Heart left ventricle (tissue), 16 donors: ENCODE measurements at regions not wholly inside any gene's neighbourhood (a gene's known extent, or its start where the extent isn't known, plus 50 kb on each side); places are given as distances from the start of the nearest gene placed in this dataset.

ENCODE experiments used
- ATAC-seq, 4 donors: fragments of 200-7000 bp; cut with Tn5 transposase; one replicate each; pipeline ENCODE4 v1.9.1; 2020 to 2022; ENCODE audit warnings: moderate library complexity in 4 of 4, mild to moderate bottlenecking in 3 of 4, moderate number of reproducible peaks in 1 of 4
- DNase-seq, 5 donors: peaks; one replicate each; pipeline ENCODE4 v3.0.0-alpha.2; 2020
- H3K27ac ChIP-seq, 12 donors: fragments of 200-600 bp; sonication (generic) in 4 of 12; one replicate each; pipeline versions ENCODE4 v1.5.0 to v1.8.0; 2016 to 2022; ENCODE audit warnings: mild to moderate bottlenecking in 2 of 12
- H3K27me3 ChIP-seq, 9 donors: fragments of 200-600 bp; sonication (generic) in 2 of 9; one replicate each; pipeline versions ENCODE4 v1.5.1 to v1.8.0; 2016 to 2022; ENCODE audit warnings: mild to moderate bottlenecking in 3 of 9
- H3K36me3 ChIP-seq, 9 donors: fragments of 200-600 bp; sonication (generic) in 2 of 9; one replicate each; pipeline versions ENCODE4 v1.5.0 to v1.8.0; 2018 to 2022; ENCODE audit warnings: mild to moderate bottlenecking in 2 of 9
- H3K4me1 ChIP-seq, 12 donors: fragments of 200-600 bp; sonication (generic) in 4 of 12; one replicate each; pipeline versions ENCODE4 v1.5.0 to v1.8.0; 2016 to 2022; ENCODE audit warnings: mild to moderate bottlenecking in 3 of 12
- H3K4me3 ChIP-seq, 12 donors: fragments of 200-600 bp; sonication (generic) in 4 of 12; one replicate each; pipeline versions ENCODE4 v1.5.0 to v1.8.0; 2017 to 2022; ENCODE audit warnings: mild to moderate bottlenecking in 9 of 12, moderate library complexity in 4 of 12
- H3K9me3 ChIP-seq, 12 donors: fragments of 200-600 bp; sonication (generic) in 4 of 12; one replicate each; pipeline versions ENCODE4 v1.5.0 to v1.8.0; 2016 to 2022; ENCODE audit warnings: mild to moderate bottlenecking in 1 of 12
- POLR2A ChIP-seq, 2 donors: fragments of 450-650 bp; IDR thresholded peaks; one replicate each; pipeline ENCODE4 v1.6.1; 2017; ENCODE audit warnings: antibody characterized with exemption in 2 of 2, mild to moderate bottlenecking in 2 of 2, moderate library complexity in 2 of 2
- WGBS, 4 donors: extraction: QIAGEN DNeasy Blood & Tissue Kit in 2 of 4; methylation state at CpG; one replicate each; pipeline versions ENCODE4 v1.1.5 to v1.1.7; 2013 to 2018; 5-methylcytosine and 5-hydroxymethylcytosine counted together
- intact Hi-C, 10 donors: fragments of 100-400 bp; cut with DNase I; formaldehyde crosslinking; loops; one replicate each; pipeline versions ENCODE4 v1.11.1 to v1.14.2; 2022
- TF ChIP-seq, protein P1 (sequence below), 12 donors: fragments of 200-600 bp; sonication (generic) in 4 of 12; IDR thresholded peaks; one replicate each; pipeline versions ENCODE4 v1.5.0 to v1.8.0; 2018 to 2022; ENCODE audit warnings: antibody characterized with exemption in 12 of 12, mild to moderate bottlenecking in 5 of 12
- donor health status: ischemic (EF 13 %, LVEDD 7.1; RV severe dilation, severe dysfunction).
- donor health status: healthy with polysubstance abuse.
- donor health status: DM: no; HTN: yes; CAD: no.
- donor health status: DM: no; HTN: no; CAD: no.
- donor health status: ischemic (EF 25% LVEDD 6.9; RV normal size, moderate dysfunction).
- donor health status: ischemic (EF 25% LVEDD 5.7; RV mildly dilated, moderate dysfunction).
- donor health status: healthy.
- donor health status: DM: yes; HTN: yes; CAD: no.
- donor health status: ischemic (EF 35%, LVEDD 5.7; RV mildly dilated, moderate dysfunction).
- donor health status: nonischemic (EF 11% LVEDD 7.7; RV severe dilation, severe dysfunction).
- donor health status: DM: yes; HTN: yes; CAD: no.
- donor health status: PGD.
- donor health status: ischemic (EF 29% LVEDD 5.4; RV normal size, mild dysfunction).
- donor health status: nonischemic (EF 23%, LVEDD 6.1; RV moderate dilation, normal function).

DNA sequence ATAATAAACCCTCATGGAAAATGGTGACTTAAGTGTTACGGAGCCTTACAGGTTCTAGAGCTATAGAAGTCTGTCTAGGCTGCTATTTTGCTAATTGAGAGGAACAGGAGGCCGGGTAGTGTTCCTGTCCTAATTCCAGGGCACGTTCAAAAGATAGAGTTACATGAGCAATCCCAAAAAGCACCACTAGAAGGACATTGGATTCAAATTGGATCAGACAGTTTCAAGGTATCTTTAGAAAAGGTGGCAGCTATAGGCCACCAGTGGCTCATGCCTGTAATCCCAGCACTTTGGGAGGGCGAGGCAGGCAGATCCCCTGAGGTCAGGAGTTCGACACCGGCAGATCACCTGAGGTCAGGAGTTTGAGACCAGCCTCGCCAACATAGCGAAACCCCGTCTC, 458.8 kb downstream of the TMEM232 start:
- Histone ChIP-seq H3K4me3 (no peak overlapping the region), H3K27me3 (no peaks in the 10 kb centered on the region), H3K4me1 (no peaks in the 10 kb centered on the region), H3K36me3 (no peaks in the 10 kb centered on the region), H3K27ac (no peak overlapping the region), H3K9me3 (peaks cover 0 to 4% (median 0%) of the 10 kb centered on the region in 12 donors)
- 80 to 90% (median 89%) methylated on average over 9 of the region's 9 CpGs for WGBS, 4 donors
- ATAC-seq (no peak), DNase-seq (no peak)
- intact Hi-C loops, result no loop called here
- TF ChIP-seq POLR2A (IDR thresholded peaks at IDR 0.05), result no peak
- TF ChIP-seq, protein P1, sequence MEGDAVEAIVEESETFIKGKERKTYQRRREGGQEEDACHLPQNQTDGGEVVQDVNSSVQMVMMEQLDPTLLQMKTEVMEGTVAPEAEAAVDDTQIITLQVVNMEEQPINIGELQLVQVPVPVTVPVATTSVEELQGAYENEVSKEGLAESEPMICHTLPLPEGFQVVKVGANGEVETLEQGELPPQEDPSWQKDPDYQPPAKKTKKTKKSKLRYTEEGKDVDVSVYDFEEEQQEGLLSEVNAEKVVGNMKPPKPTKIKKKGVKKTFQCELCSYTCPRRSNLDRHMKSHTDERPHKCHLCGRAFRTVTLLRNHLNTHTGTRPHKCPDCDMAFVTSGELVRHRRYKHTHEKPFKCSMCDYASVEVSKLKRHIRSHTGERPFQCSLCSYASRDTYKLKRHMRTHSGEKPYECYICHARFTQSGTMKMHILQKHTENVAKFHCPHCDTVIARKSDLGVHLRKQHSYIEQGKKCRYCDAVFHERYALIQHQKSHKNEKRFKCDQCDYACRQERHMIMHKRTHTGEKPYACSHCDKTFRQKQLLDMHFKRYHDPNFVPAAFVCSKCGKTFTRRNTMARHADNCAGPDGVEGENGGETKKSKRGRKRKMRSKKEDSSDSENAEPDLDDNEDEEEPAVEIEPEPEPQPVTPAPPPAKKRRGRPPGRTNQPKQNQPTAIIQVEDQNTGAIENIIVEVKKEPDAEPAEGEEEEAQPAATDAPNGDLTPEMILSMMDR (IDR thresholded peaks at IDR 0.05), result no peak

DNA sequence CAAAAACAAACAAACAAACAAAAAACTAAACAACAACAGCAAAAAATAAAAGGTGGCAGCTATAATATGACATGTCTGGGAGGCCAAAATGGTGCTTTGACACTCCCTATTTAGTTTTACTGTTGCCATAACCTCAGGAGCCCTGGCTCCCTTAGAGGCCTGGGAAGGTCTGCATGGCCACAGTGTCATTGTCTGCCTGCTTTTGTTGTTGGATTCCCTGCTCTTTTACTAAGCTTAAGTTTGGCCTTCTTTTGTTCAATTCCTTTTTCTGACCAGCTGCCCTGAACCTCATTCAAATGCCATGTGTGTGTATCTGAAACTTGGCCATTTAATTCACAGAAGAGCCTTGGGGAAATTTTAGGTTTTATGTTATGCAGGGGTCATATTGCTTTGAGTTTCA, 458.2 kb downstream of the TMEM232 start:
- H3K27me3 ChIP-seq, result no peaks in the 10 kb centered on the region
- no peak for DNase-seq
- ATAC-seq, result no peak

DNA sequence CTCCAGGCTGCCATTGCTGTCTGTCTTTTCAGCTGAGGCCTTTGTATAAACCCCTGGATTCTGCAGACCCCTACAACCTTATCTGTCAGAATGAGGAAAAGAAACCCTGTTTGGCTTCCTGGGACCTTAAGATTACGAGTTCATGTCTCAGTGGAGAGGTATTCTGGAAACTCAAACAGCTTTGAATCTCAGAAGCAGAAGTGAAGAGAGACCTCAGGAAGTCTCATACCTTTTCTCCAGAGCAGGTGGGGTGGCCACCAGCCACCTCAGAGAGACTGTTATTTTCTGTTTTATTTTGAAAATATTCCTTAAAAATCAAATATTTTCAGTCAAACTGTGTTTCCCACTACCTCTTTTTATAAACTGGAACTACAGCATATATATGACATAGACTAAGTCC, 457.5 kb downstream of the TMEM232 start:
- no peak for ATAC-seq
- H3K4me3 ChIP-seq, result no peak overlapping the region
- 46 to 73% (median 62%) methylated on average over 1 of the region's 1 CpG for WGBS, 4 donors

More for the DNA sequence above, 458.2 kb downstream of the TMEM232 start:
- TF ChIP-seq, protein P1 (IDR thresholded peaks at IDR 0.05), result no peak
- TF ChIP-seq POLR2A (IDR thresholded peaks at IDR 0.05), result no peak
- H3K36me3 ChIP-seq, result no peaks in the 10 kb centered on the region
- peaks cover 0 to 4% (median 0%) of the 10 kb centered on the region in 12 donors for H3K9me3 ChIP-seq
- no peak overlapping the region for H3K4me3 ChIP-seq
- intact Hi-C loops, result no loop called here
- H3K4me1 ChIP-seq, result no peaks in the 10 kb centered on the region
- no peak overlapping the region for H3K27ac ChIP-seq

DNA sequence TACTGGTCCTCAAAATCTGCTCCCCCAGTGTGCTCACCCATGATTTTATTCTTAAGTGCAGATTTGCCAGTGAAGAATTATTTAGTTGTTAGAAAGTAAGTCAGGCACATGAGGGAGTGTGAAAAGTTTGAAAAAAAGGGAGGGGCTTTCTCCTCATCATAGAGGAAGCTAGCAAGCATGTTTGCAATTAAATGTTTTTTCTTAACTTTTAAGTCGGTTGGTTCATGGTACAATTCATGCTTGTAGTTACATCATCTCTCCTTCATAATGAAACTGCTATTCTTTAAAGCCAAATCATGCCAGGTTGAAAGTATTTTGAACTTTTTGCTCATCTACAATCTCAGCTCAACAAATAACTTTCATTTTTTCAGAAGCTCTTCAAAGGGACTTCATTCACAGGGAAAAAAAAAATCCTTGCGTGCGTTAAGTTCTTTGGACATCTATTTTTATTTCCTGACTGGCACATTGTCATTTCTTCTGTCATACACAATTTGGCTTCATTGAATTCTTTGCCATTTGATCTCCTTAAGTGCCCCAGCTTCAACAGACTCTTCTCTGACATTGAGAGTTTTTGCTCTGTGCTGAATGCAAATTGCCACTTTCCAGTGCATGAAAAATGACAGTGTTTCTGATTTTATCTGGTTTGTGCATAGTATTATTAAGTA, 456.9 kb downstream of the TMEM232 start:
- ATAC-seq (no peak), DNase-seq (no peak)
- Histone ChIP-seq H3K9me3 (no peaks in the 10 kb centered on the region), H3K27me3 (no peaks in the 10 kb centered on the region), H3K36me3 (no peaks in the 10 kb centered on the region), H3K27ac (no peak overlapping the region), H3K4me1 (no peaks in the 10 kb centered on the region), H3K4me3 (no peak overlapping the region)
- WGBS, 4 donors, result 44 to 63% (median 52%) methylated on average over 3 of the region's 3 CpGs
- intact Hi-C loops, result no loop called here
- TF ChIP-seq, protein P1 (IDR thresholded peaks at IDR 0.05), result no peak
- TF ChIP-seq POLR2A (IDR thresholded peaks at IDR 0.05), result no peak

More for the DNA sequence above, 457.5 kb downstream of the TMEM232 start:
- intact Hi-C loops, result no loop called here
- no peaks in the 10 kb centered on the region for H3K36me3 ChIP-seq
- no peak overlapping the region for H3K27ac ChIP-seq
- no peaks in the 10 kb centered on the region for H3K4me1 ChIP-seq
- DNase-seq, result no peak
- no peaks in the 10 kb centered on the region for H3K27me3 ChIP-seq
- TF ChIP-seq, protein P1 (IDR thresholded peaks at IDR 0.05), result no peak
- TF ChIP-seq POLR2A (IDR thresholded peaks at IDR 0.05), result no peak
- peaks cover 0 to under 1% (median 0%) of the 10 kb centered on the region in 12 donors for H3K9me3 ChIP-seq
